Inflammatory macrophage treated with lipopolysaccharide for 1 hour (primary cell): ENCODE measurements at regions not wholly inside any gene's neighbourhood (a gene's known extent, or its start where the extent isn't known, plus 50 kb on each side); places are given as distances from the start of the nearest gene placed in this dataset.

Experiments
- DNase-seq, 2 donors: peaks; one replicate each; pipeline ENCODE4 v3.0.0-alpha.2; 2020 to 2022

- DNase-seq, result no peak
Observed at GRCh38 chr2:20540587-20541293, 93.9 kb downstream of the RHOB start.

GRCh38 chr2:20541294-20541640 lies 94.4 kb downstream of the RHOB start:
- DNase-seq, result no peak

- no peak for DNase-seq
Observed at GRCh38 chr2:20541651-20542050, 94.8 kb downstream of the RHOB start.

- DNase-seq, result no peak
Observed at GRCh38 chr2:20542269-20542668, 95.4 kb downstream of the RHOB start.

- no peak for DNase-seq
Observed at GRCh38 chr2:20542746-20543468, 96.0 kb downstream of the RHOB start.

- DNase-seq, result no peak
Observed at GRCh38 chr2:20543469-20544152, 96.7 kb downstream of the RHOB start.

GRCh38 chr2:20544153-20544747 lies 97.4 kb downstream of the RHOB start:
- no peak for DNase-seq

- DNase-seq, result no peak
Observed at GRCh38 chr2:20549144-20549543, 101.8 kb downstream of the HS1BP3 start.

GRCh38 chr2:20549691-20550348 lies 101.1 kb downstream of the HS1BP3 start:
- DNase-seq, result no peak

GRCh38 chr2:20551260-20551944 lies 99.5 kb downstream of the HS1BP3 start:
- no peak for DNase-seq

- no peak for DNase-seq
Observed at GRCh38 chr2:20551945-20552328, 99.0 kb downstream of the HS1BP3 start.

- DNase-seq, result peak in 1 of 2 donors; percentile 45
Observed at GRCh38 chr2:20552847-20553246, 98.1 kb downstream of the HS1BP3 start.

- DNase-seq, result no peak
Observed at GRCh38 chr2:20553580-20553979, 97.3 kb downstream of the HS1BP3 start.

- no peak for DNase-seq
Observed at GRCh38 chr2:20555954-20556353, 94.9 kb downstream of the HS1BP3 start.

GRCh38 chr2:20556756-20557155 lies 94.1 kb downstream of the HS1BP3 start:
- no peak for DNase-seq

GRCh38 chr2:20557226-20557625 lies 93.7 kb downstream of the HS1BP3 start:
- DNase-seq, result no peak

- no peak for DNase-seq
Observed at GRCh38 chr2:20557635-20558034, 93.3 kb downstream of the HS1BP3 start.

GRCh38 chr2:20558391-20559150 lies 92.3 kb downstream of the HS1BP3 start:
- no peak for DNase-seq

GRCh38 chr2:20559277-20559676 lies 91.6 kb downstream of the HS1BP3 start:
- no peak for DNase-seq

GRCh38 chr2:20560011-20560410 lies 90.9 kb downstream of the HS1BP3 start:
- DNase-seq, result no peak

GRCh38 chr2:20560891-20561636 lies 89.8 kb downstream of the HS1BP3 start:
- no peak for DNase-seq
